Putamen (tissue), 1 donor: ENCODE measurements at regions not wholly inside any gene's neighbourhood (a gene's known extent, or its start where the extent isn't known, plus 50 kb on each side); places are given as distances from the start of the nearest gene placed in this dataset.
"Not testable (repeated sequence)": the region's sequence is repeated elsewhere in the genome, so short reads cannot be mapped to it uniquely, and the experiment has no call there.

Experiments used
- DNase-seq: peaks from one replicate; pipeline ENCODE4 v3.0.0-alpha.2; 2016; ENCODE audit warnings: low spot score

DNA sequence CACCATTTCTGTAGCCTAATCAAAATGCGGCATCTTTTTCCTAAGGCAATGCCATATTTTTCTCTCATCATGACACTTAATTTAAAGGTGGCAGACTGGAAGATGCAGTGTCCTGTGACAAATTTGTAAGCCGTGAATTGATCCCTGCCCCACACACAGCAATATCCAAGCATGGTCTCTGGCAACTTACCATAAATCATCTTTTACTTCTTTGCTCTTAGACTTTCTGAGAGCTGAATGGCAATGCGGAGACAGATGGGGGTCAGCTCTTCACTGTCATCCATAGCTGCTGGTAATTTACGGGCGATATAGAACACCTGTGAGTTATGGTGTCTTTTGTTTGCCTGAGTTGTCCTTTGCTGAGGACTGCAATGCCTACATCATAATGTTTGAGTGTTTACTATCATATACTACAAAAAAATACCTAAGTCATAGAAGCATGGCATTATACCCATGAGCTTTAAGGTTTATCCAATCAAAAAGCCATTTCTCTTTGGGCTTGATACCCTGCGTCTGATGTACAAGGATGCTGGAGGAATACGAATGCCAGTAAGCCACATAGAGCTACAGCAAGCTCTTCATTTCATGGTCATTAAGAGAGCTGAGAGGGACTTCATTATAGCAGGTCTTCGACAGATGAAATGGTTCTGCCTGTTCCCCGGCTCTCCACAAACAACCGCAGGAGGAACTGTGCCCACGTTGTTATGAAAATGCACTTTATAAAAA is 148.1 kb downstream of the TRIML1 start:
- no peak for DNase-seq

GRCh38 chr4:188289531-188290125 is 150.4 kb downstream of the TRIML1 start:
- DNase-seq = no peak

DNA sequence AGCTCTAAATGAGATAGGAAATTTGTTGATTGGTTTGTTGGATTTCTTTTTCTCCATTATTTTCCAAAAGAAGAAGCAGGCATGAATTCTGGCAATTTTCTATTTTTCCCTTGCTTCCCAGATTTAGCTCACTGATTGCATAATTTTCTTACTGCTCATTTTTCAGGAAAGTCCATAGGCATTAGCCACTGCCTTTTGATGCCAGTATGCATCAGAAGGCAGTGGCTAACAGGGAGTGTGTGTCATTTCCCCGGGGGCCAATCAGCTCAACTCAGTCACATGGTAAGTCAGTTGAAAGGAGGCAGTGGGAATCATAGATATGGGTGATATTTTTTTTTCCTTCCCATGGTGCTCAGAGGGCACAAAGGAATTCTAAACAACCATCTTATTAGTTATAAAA is 156.7 kb downstream of the TRIML1 start:
- DNase-seq = no peak

DNA sequence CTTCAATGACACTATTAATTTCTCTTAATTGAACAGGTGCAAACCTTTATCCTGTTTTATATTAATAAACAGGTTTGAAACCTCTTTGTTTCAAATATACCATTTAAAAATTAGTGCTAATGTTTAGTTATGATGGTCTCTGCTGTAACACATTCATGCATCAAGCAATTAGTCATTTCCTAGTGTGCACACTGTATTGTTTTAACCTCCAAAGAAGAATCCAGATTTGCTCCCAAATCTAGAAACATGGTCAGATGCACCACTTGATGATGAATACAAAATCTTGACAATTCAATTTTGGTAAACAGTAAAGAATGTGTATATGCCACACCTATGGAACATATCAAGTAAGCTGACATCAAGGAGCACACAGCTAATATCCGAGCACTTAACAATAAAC is 157.1 kb downstream of the TRIML1 start:
- no peak for DNase-seq

GRCh38 chr4:188297873-188298272 is 158.6 kb downstream of the TRIML1 start:
- DNase-seq = no peak

DNA sequence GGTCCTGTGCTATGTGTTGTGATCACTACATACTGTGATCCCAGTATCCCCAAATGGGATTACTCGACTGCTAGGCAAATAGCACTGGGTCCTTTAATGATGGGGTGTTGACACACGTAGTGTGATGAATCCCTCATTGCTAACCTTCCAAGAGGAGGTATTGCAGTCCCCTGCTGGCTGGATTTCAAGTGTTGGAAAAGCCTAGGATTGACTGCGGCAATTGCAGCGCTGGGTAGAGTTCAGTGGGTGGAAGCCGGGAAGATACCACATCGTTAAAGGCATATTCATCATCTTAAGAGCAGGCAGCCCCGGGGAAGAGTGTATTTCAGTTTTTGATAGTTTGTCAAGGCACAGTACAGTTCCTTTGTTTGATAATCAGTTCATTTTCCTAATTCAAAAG is 159.9 kb downstream of the TRIML1 start:
- peak; percentile 8 for DNase-seq

DNA sequence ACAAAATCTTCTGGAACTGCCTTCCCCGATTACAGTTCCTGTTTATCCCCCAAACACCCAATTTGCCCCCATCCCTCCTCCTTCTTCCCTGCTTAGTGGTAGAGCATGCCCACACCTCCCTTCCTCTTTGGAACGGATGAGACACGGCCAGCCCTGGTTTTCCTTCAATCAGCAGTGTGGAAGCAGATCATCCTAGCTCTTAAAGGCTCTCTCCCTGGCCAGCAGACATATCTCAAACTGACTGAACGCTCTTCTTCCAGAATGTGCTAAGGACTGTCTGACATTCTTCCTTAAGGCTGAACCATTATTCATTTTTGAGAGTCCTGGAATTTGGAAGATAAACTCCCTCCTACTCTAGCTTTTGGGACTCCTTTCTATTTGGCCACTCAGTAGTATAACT is 161.1 kb downstream of the TRIML1 start:
- no peak for DNase-seq

- no peak for DNase-seq
Observed at GRCh38 chr4:188305690-188306089, 166.4 kb downstream of the TRIML1 start.

- DNase-seq = no peak
Observed at GRCh38 chr4:188307591-188307990, 168.3 kb downstream of the TRIML1 start.

DNA sequence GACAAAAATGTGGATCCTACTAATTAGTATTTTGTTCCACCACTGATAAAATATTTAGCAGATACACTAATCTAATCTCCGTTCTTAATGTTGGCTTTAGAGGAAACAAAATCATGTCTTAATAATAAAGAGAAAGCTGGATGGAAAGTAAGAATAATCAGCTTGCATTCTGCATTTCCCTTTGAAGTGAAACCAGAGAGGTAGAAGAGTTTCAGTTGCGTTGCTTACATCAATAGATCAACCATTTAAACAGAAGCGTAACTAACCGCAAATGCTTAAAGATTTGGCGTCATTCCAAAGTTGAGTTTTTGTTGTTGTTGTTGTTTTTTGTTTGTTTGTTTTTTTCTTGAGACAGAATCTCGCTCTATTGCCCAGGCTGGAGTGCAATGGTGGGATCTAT is 168.9 kb downstream of the TRIML1 start:
- no peak for DNase-seq

GRCh38 chr4:188316391-188316790 is 177.2 kb downstream of the TRIML1 start:
- DNase-seq = no peak

- DNase-seq = no peak
Observed at GRCh38 chr4:188328966-188329365, 189.7 kb downstream of the TRIML1 start.

DNA sequence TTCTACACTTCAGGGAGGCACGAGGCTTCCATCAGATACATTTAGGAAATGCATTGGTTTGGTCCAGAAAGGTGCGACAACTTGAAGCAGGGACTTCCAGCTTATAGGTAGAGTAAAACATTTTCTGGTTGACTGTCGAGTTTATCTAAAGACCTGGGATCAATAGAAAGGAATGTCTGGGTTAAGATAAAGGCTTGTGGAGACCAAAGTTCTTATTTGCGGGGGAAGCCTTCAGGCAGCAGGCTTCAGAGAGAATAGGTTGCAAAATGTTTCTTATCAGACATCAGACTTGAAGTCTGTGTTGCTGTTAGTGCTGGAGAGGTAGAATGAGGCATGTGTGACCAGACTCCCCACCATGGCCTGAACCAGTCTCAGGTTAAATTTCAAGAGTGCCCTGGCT is 190.3 kb downstream of the TRIML1 start:
- DNase-seq = no peak

DNA sequence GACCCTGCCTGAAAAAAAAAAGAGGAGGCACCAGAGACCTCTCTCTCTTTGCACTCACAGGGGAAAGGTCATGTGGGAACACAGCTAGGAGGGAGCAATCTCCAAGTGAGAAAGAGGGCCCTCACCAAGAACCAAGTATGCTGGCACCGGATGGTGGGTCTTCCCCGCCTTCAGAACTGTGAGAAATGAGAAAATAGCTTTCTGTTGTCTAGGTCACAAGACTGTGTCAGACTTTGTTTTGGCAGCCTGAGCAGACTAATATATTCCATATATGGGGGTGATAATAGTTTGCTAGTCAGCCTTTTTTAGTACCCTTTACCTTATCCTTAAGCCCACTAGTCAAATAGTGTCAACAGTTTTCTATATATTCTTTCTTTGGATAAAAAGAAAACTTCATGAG is 193.0 kb downstream of the TRIML1 start:
- DNase-seq = no peak

DNA sequence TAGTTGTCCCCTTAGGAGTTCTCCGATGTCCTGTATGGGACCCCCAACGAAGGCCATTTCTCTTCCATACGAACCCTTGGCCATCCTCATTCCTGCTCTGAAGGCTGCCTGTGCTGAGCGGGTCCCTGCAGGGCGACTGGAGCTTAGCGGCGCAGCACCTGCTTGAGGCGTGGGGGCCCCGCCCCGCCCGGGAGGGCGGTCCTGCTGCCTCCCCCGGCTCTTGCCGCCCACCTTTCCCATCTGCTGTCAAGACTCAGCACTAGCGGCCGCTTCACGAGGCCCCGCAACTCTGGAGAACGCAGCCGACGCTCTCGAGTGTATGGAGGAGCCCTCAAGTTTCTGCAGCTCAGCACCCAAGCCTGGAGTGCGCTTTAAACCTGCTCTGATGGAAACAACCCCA is 197.7 kb downstream of the TRIML1 start:
- DNase-seq = no peak

DNA sequence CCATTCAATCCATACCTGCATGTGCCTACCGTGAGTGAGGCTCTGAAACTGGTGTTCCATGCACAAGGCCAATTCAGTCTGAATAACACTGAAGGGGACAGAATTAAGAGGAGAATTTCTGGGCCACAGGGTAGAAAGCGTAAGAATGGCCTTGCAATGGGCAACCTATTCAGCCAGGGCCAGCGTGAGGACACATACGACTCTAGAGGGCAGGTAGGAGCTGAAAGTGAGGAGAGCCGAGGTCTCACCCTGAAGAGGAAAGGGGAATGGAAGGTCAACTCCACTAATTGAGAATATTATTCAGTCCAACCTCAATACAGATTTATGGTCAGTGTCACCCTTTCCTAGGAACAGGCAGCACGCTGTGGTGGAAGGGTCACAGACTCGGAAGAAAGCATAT is 202.2 kb downstream of the TRIML1 start:
- no peak for DNase-seq

GRCh38 chr4:188346171-188346809 is 207.0 kb downstream of the TRIML1 start:
- DNase-seq = no peak

- no peak for DNase-seq
Observed at GRCh38 chr4:188347339-188347738, 208.1 kb downstream of the TRIML1 start.

- not testable (repeated sequence) for DNase-seq
Observed at GRCh38 chr4:188349569-188349968, 210.3 kb downstream of the TRIML1 start.

- no peak for DNase-seq
Observed at GRCh38 chr4:188363196-188363595, 224.0 kb downstream of the TRIML1 start.

DNA sequence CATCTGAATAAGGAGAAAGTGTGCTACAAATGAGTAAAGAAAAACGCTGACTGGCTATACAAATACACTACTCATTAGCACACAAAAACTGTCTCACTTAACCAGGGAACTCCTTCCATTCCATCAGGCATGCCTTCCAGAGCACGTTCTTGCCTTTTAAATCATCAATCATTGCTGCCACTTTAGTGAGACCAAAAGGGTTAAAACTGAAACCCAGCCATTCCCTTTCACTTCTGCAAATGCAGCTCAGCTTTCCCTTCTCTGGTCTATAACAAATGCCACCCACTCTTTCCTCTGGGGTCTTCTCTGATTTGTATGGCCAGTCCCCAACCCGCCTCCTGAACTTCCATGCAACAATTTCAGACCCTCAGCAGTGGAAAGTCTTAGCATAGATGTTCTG is 231.5 kb downstream of the TRIML1 start:
- DNase-seq = no peak

- no peak for DNase-seq
Observed at GRCh38 chr4:188372058-188372457, 232.8 kb downstream of the TRIML1 start.

- DNase-seq = no peak
Observed at GRCh38 chr4:188372829-188373228, 233.6 kb downstream of the TRIML1 start.

- no peak for DNase-seq
Observed at GRCh38 chr4:188374871-188375270, 235.6 kb downstream of the TRIML1 start.
